ENCODE measurements at regions not wholly inside any gene's neighbourhood (a gene's known extent, or its start where the extent isn't known, plus 50 kb on each side); places are given as distances from the start of the nearest gene placed in this dataset.
"Not testable (repeated sequence)": the region's sequence is repeated elsewhere in the genome, so short reads cannot be mapped to it uniquely, and the experiment has no call there.

DNA sequence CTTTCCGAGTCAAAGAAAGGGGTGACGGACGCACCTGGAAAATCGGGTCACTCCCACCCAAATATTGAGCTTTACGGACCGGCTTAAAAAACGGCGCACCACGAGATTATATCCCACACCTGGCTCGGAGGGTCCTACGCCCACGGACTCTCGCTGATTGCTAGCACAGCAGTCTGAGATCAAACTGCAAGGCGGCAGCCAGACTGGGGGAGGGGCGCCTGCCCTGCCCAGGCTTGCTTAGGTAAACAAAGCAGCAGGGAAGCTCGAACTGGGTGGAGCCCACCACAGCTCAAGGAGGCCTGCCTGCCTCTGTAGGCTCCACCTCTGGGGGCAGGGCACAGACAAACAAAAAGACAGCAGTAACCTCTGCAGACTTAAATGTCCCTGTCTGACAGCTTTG, 1416.9 kb downstream of the SLITRK5 start:
- not testable (repeated sequence) for DNase-seq (ENCODE audit: extremely low read depth, low read depth)

DNA sequence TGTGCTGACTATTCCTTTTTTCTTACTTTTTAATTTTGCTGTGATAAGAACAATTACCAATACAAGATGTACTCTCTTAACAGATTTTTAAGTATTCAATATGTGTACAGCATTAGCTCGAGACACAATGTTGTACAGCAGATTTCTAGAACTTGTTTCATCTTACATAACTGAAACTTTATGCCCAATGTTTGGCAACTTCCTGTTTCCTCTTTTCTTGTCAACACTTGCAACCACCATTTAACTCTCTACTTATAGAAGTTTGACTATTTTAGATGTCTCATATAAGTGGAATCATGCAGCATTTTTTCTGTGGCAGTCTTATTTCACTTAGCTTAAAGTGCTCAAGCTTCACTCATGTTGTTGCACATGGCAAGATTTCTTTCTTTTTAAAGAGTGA, 1426.8 kb downstream of the SLITRK5 start:
- DNase-seq (ENCODE audit: extremely low read depth, low read depth): no peak

DNA sequence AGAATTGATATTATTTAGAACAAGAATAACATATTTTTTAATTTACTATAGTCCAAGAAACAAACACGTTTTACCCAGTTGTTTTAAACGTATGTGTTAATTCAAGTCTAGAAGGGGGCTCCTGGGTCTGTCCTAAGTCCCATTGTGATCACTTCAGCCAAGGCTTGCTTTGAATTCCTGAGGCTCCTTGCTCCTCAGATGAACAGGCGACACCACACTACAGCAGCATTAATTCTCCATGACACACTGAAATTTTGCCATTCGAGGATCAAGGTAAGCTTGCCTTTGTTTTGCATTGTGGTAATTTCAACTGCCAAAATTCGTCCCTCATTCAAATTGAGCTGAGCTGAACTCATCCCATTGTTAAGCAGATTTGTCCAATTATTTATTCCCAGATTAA, 1442.6 kb downstream of the SLITRK5 start:
- DNase-seq (ENCODE audit: extremely low read depth, low read depth): no peak

DNA sequence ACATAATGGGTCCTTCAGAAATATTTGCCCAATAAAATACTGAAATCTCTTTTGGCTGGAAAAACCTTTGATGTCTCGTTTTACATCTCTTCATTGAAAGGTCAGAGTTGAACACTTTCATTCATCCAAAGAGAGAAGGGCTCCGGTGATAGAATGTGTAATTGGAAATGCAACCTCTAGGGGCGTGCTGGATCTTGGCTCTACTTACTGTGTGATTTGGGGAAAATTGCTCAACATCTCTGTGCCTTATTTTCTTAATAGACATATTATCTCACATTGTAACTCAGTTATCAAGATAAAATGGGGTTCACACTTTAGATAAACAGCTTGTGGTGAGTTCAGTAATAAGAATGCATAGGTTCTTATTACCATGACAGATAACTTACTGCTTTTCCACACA, 1444.1 kb downstream of the SLITRK5 start:
- no peak for DNase-seq (ENCODE audit: extremely low read depth, low read depth)

DNA sequence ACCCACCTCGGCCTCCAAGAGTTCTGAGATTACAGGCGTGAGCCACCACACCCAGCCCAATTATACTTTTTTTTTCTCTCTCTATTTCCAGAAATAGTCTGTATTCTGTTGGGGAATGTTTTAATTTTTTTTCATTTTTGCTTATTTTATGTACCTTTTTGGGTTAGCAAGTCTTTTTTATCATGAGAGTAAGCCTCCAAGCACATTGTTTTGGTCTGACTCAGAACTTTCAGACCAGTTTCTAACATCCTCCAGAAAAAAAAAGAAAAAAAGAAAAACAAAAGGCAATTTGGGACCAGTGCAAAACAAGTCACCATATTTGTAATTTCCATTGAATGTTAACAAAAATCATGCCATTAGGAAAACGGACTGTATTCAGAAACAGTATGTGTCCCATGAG, 1465.5 kb downstream of the SLITRK5 start:
- no peak for DNase-seq (ENCODE audit: extremely low read depth, low read depth)

DNA sequence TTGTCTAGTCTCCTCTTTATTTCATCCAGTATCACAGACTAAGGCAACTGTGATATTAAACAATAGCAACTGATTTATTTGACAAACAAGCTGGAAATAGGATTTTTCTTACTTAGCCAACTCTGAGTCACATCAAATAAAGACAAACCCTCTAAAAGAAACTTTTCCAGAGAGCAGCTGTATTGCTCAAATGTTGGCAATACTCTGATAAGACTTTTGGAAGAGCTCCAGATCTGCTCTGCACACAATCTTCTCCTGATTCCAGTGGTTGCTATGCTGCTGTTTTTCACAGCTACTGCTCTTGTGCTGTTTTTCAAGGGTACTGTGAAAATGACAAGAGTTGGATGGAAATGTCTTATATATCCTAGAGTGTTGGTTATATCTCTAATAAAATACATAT, 1479.2 kb downstream of the SLITRK5 start:
- no peak for DNase-seq (ENCODE audit: extremely low read depth, low read depth)

DNA sequence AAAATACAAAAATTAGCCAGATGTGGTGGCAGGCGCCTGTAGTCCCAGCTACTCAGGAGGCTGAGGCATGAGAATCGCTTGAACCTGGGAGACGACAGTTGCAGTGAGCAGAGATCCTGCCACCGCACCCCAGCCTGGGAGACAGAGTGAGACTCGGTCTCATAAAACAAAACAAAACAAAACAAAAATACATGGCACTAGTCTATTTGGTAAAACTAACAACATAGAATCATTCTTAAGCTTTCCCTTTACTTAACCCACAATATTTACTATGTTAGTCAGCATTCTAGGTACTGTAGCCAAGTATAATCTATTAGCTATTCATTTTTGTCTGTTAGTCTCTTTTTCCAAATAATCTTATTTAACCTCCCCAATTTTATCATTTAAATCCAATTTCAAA, 1482.8 kb downstream of the SLITRK5 start:
- no peak for DNase-seq (ENCODE audit: extremely low read depth, low read depth)

DNA sequence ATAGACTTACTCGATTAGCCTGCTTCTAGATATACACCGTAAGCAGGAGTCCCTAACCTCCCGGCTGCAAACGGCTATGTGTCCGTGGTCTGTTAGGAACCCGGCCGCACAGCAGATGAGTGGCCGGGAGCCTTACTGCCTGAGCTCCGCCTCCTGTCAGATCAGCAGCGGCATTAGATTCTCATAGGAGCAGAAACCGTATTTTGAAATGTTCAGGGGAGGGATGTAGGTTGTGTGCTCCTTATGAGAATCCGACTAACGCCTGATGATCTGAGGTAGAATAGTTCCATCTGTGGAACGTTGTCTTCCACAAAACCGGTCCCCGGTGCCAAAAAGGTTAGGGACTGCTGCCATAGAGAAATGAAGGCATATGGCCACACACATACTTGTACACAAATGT, 1491.9 kb downstream of the SLITRK5 start:
- DNase-seq (ENCODE audit: extremely low read depth, low read depth): no peak

DNA sequence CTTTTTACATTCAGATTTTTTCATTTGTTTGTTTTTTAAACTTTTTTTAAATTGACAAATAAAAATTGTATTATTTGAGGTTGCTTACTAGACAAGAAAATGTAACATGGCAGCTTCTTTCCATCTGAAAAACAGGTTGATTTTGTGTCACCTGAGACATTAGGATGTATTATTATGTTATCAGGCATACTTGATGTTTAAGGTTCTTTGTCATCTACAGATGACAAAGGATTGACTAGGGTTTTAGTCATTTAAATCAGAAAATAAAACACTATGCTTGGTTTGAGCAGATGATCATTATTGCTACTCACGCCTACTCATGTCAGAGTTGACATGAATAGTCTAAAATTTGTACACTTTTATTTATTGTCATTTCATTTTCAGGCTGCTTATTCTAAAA, 1494.5 kb downstream of the SLITRK5 start:
- DNase-seq (ENCODE audit: extremely low read depth, low read depth): no peak

DNA sequence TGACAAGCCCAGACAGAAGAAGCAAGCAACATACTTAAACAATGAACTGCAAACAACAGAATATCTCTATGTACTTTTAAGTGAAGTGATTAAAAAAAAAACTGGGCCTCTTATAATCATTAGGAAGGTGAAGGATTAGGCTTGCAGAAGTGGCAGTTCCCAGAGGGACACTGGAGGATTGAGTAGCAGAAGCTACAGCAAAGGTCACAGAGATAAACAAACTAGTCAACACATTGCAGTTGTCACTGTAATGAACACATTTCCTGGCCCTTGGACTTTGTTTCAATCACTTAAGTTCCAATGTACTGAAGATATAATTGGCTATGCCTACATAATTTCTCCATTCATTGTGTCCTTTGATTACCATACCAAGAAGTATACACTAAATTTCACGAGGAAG, 1498.8 kb downstream of the SLITRK5 start:
- no peak for DNase-seq (ENCODE audit: extremely low read depth, low read depth)

DNA sequence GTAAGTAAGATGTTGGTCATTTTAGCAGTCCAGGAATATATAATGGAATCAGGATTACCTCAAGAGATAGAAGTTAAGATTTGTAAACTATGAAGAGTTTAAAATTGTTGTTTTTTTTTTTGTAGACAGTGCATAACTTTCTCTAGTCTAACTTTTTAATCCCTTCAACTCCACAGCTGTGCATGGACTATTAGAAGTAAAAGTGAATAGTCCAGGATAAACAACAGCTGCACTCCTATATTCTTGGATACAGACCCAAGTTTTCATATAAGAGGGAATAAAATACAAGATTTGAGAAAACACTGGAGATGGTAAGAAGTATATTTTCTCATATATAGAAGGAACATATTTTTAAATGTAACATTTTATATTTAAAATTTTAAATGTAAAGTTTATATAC, 1509.9 kb downstream of the SLITRK5 start:
- DNase-seq (ENCODE audit: extremely low read depth, low read depth): no peak

DNA sequence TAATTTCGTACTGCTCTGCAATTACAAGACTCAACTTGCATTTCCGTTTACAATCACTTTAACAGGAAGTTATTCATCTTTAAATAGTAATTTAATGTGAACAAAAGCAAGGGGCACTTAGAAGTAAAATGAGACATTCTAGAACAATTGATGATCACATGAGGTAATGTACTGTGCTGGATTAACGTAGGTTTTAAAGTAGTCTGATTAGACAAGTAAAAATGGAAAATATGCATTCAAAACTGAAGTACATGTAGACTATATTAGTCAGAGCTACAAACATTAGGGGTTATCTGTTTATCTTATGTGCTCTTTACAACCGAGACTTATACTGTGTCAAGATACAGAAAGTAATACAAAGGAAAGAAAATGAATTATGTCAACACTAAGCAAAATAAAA, 1528.0 kb downstream of the SLITRK5 start:
- DNase-seq (ENCODE audit: extremely low read depth, low read depth): no peak

DNA sequence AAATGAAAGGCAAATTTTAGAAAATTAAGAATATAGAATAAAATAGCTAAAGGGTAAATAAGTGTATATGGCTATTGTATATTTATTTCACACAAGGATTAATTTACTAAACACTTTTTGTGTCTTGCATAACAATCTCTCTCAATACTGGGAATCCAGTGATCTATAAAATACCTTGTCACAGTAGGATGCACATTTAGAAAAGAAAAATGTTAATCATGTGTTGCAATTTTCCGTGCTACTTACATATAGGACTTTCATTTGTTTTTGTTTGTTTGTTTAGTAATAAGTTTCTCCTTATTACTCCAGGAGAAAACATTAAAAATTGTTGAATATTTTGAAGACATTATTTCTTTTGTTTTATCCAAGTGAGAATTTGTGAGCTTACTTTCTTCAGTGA, 1533.3 kb downstream of the SLITRK5 start:
- DNase-seq (ENCODE audit: extremely low read depth, low read depth): no peak

DNA sequence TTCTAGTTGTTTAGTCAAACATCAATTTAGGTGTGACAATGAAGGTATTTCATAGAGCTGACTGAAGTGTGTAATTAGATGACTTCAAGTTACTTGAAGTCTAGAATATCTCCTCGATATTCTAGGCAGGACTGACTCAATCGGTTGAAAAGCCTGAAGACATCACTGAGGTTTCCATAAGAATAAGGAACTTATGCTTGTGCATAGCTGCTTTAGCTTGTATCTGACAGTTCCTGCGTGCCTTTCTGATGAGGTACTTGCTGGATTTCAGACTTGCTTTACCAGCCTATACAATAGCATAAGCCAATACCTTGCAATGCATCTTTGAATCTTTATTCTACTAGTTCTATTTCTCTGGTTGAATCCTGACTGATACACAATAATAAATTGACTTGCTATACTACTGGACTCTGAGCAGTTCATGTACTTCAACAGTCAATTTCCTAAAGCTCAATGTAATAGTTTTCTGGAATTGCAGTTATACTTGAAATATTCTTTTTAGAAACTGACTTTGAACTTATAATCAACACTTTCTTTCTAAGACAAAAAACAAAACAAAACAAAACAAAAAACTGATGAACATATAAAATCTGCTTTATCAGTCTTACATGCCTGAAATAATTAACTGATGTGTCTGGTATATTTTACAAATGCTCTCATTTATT, 1534.8 kb downstream of the SLITRK5 start:
- no peak for DNase-seq (ENCODE audit: extremely low read depth, low read depth)

DNA sequence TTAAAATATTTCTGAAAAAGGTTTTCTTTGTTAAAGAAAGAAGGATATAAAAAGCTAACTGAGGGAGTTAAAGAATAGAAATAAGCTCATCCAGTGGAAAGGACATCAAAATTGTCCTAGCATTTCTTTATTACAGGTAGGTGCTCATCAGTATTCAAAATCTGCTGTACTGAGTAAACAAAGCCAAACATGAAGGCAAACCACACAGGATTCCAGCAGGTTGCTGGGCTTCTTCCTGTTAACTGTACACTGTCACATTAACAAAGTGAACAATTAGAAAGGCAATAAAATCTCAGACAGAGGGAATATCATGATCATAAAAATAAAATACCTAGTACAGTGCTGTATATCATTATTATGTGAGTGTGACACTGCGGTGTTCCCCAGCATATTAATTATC, 1541.0 kb downstream of the SLITRK5 start:
- no peak for DNase-seq (ENCODE audit: extremely low read depth, low read depth)

DNA sequence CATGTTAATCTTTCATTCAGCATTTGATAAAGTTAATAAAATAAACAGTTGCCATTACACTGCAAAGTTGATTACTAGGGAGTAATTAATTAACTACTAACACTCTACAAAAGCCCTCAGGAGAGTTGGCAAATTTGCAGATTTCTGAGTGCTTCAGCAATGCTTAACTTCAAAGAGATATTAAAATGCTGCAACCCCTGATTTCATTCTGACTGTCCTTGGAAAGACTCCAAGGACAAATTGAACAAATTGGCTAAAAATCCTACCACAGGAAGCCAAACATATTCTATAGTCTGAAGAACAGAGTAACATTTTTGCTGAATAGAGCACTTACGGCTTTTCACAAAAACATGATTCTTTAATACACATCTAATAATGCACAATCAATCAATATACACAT, 1543.0 kb downstream of the SLITRK5 start:
- no peak for DNase-seq (ENCODE audit: extremely low read depth, low read depth)

DNA sequence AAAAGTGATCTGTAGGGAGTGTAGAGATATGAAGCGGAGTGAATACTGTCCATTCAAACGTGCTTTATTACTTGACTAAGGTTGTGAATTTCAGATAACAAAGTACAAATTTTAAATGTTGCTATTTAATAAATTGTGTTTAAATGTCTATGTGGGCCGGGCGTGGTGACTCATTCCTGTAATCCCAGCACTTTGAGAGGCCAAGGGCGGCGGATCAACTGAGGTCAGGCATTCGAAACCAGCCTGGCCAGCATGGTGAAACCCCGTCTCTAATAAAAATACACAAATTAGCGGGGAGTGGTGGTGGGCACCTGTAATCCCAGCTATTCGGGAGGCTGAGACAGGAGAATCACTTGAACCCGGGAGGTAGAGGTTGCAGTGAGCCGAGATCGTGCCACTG, 1544.1 kb downstream of the SLITRK5 start:
- not testable (repeated sequence) for DNase-seq (ENCODE audit: extremely low read depth, low read depth)

DNA sequence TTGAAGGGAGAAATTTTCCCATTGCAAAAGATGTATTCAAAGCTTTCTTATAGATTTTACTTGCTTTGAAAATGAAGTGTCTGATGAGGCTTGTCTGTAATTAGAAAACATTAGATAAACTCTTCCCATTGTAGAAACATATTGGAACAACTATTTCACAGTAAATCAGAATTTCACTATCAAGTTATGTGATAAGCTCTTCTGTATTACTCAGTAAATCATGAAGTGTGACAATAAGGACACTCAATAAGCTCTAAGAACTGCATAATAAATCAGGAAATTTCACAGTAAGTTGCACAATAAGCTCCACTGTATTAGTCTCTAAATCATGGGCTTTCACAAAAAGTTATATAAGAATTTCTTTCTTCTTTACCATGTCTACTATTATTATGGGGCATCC, 1546.6 kb downstream of the SLITRK5 start:
- DNase-seq (ENCODE audit: extremely low read depth, low read depth): no peak

DNA sequence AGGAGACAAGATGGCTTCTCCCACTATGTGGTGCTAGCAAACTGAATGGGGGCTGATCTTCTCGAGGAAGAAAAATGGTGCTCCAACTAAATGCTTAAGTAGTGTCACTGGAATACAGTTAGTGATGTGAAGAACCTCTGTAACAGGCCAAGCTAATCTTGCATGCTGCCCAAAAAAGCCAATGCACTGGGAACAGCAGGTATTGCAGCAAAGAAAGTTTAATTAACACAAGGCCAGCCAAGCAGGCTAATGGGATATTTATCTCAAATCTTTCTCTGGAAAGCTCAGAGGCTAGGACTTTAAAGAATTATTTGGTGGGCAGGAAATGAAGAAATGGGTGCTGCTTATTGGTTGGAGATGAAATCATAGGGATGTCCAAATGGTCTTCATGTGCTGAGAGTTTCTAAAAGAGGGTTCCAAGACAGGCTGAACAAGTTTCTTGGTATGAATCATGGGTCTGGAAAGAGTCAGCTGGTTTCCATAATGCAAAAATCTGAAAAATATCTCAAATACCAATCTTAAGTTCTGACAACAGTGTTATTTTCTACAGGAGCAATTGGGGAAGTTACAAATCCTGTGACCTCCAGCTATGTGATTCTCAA, 1550.5 kb downstream of the SLITRK5 start:
- no peak for DNase-seq (ENCODE audit: extremely low read depth, low read depth)

DNA sequence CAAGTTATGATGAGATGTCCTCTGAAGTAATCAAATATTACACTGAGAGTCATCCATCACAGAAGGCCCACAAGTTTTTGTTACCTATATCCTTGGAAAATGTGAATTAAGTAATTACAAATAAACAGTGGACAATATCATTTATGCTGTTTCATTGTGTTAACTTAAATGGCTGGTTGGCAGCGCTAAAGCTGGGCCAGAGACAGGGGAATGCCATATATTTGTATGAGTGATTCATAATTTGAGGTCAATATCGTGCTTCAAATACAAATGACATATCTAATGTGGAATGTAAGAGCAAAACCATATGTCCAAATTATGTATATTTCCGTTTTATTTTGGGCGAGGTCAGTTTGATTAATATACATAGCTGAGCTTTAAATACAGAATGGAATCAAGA, 1556.2 kb downstream of the SLITRK5 start:
- DNase-seq (ENCODE audit: extremely low read depth, low read depth): no peak

DNA sequence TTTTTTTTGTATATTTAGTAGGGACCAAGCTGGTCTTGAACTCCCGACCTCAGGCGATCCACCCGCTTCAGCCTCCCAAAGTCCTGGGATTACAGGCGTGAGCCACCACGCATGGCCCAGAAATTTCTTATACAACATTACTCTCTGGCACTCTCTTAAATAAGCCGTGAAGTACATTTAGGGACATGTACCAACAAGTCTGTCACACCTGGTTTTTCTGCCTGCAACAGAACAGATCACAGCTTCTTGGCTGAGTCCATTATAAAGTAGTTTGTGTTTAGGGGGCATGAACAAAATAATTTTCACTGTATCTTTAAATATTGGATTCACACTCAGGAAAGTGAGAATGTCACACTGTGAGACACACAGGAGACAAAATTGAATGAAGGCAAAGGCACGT, 1567.3 kb downstream of the SLITRK5 start:
- no peak for DNase-seq (ENCODE audit: extremely low read depth, low read depth)

DNA sequence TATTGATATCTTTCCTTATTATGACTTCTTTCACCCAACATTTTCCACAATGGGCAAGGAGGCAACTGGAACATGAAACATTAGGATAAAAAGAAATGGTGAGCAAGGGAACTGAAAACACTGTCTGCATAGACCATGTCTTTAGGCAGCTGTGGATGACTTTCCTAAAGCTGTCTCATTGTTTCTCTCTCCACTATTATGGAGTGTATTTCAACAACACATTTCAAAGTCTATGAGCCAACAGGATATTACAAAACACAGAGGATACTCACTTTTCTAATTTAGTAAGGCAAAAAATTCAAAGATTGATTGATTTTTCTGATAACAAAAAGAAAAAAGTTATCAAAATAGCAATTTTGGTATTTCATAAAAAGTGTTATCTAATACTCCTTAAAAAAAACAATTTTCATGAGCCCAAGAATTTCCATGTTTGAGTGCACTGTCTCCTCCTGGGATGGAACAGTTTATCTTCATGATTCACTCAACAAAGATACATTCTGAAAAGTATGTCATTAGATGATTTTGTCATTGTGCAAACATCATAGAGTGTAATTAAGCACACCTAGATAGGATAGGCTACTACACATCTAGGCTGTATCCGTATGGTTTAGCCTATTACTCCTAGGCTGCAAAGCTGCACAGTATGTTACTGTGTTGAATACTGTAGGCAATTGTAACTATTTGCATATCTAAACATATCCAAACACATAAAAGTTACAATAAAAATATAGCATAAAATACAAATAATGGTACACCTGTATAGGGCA, 1568.4 kb downstream of the SLITRK5 start:
- DNase-seq (ENCODE audit: extremely low read depth, low read depth): no peak
